Duodenal mucosa (tissue), 2 donors: ENCODE measurements at regions not wholly inside any gene's neighbourhood (a gene's known extent, or its start where the extent isn't known, plus 50 kb on each side); places are given as distances from the start of the nearest gene placed in this dataset.

Experiments
- H3K27ac ChIP-seq: one replicate; pipeline ENCODE4 v1.7.0; 2013; ENCODE audit warnings: low read depth, low read length
- H3K27me3 ChIP-seq, 2 donors: one replicate each; pipeline ENCODE4 v1.7.0; 2013; ENCODE audit warnings: low read length in 2 of 2, control low read depth in 1 of 2; ENCODE audit not compliant: insufficient read depth in 2 of 2, control insufficient read depth in 1 of 2
- H3K36me3 ChIP-seq, 2 donors: one replicate each; pipeline ENCODE4 v1.7.0; 2013; ENCODE audit warnings: low read length in 2 of 2, control low read depth in 1 of 2; ENCODE audit not compliant: insufficient read depth in 2 of 2, control insufficient read depth in 1 of 2
- H3K4me1 ChIP-seq, 2 donors: one replicate each; pipeline ENCODE4 v1.7.0; 2013; ENCODE audit warnings: low read length in 2 of 2, control low read depth in 1 of 2; ENCODE audit not compliant: insufficient read depth in 2 of 2, control insufficient read depth in 1 of 2
- H3K4me3 ChIP-seq, 2 donors: one replicate each; pipeline ENCODE4 v1.7.0; 2013; ENCODE audit warnings: low read length in 2 of 2, low read depth in 1 of 2
- H3K9ac ChIP-seq, 2 donors: one replicate each; pipeline ENCODE4 v1.7.0; 2013; ENCODE audit warnings: low read length in 2 of 2, low read depth in 1 of 2
- H3K9me3 ChIP-seq, 2 donors: one replicate each; pipeline ENCODE4 v1.7.0; 2013; ENCODE audit warnings: low read length in 2 of 2, control low read depth in 1 of 2; ENCODE audit not compliant: control insufficient read depth in 1 of 2

- H3K27ac ChIP-seq, result no peak overlapping the region
- H3K27me3 ChIP-seq, result no peaks in the 10 kb centered on the region
- no peak overlapping the region for H3K4me3 ChIP-seq
- no peaks in the 10 kb centered on the region for H3K9me3 ChIP-seq
- no peaks in the 10 kb centered on the region for H3K36me3 ChIP-seq
- no peak overlapping the region for H3K9ac ChIP-seq
- H3K4me1 ChIP-seq, result no peaks in the 10 kb centered on the region
Observed at GRCh38 chr11:95608093-95608492, 181.5 kb downstream of the FAM76B start.

GRCh38 chr11:95606824-95607223 is 182.8 kb downstream of the FAM76B start:
- no peak overlapping the region for H3K4me3 ChIP-seq
- no peaks in the 10 kb centered on the region for H3K4me1 ChIP-seq
- H3K27me3 ChIP-seq, result no peaks in the 10 kb centered on the region
- no peak overlapping the region for H3K9ac ChIP-seq
- H3K9me3 ChIP-seq, result no peaks in the 10 kb centered on the region
- no peak overlapping the region for H3K27ac ChIP-seq
- H3K36me3 ChIP-seq, result no peaks in the 10 kb centered on the region

- Histone ChIP-seq H3K9ac (no peak overlapping the region), H3K27me3 (no peaks in the 10 kb centered on the region), H3K4me1 (no peaks in the 10 kb centered on the region), H3K27ac (no peak overlapping the region), H3K4me3 (no peak overlapping the region), H3K36me3 (no peaks in the 10 kb centered on the region), H3K9me3 (no peaks in the 10 kb centered on the region)
Observed at GRCh38 chr11:95605271-95605940, 184.2 kb downstream of the FAM76B start.

GRCh38 chr11:95599959-95600586 is 189.5 kb downstream of the FAM76B start:
- no peaks in the 10 kb centered on the region for H3K27me3 ChIP-seq
- no peak overlapping the region for H3K4me3 ChIP-seq
- no peaks in the 10 kb centered on the region for H3K4me1 ChIP-seq
- no peak overlapping the region for H3K9ac ChIP-seq
- no peak overlapping the region for H3K27ac ChIP-seq
- no peaks in the 10 kb centered on the region for H3K36me3 ChIP-seq
- no peaks in the 10 kb centered on the region for H3K9me3 ChIP-seq

GRCh38 chr11:95595973-95596489 is 193.6 kb downstream of the FAM76B start:
- no peak overlapping the region for H3K9ac ChIP-seq
- H3K4me1 ChIP-seq, result no peaks in the 10 kb centered on the region
- no peaks in the 10 kb centered on the region for H3K36me3 ChIP-seq
- H3K27ac ChIP-seq, result no peak overlapping the region
- no peak overlapping the region for H3K4me3 ChIP-seq
- H3K27me3 ChIP-seq, result no peaks in the 10 kb centered on the region
- no peaks in the 10 kb centered on the region for H3K9me3 ChIP-seq

- Histone ChIP-seq H3K9ac (no peak overlapping the region), H3K36me3 (no peaks in the 10 kb centered on the region), H3K27me3 (no peaks in the 10 kb centered on the region), H3K9me3 (no peaks in the 10 kb centered on the region), H3K4me3 (no peak overlapping the region), H3K27ac (no peak overlapping the region), H3K4me1 (no peaks in the 10 kb centered on the region)
Observed at GRCh38 chr11:95595541-95595940, 194.0 kb downstream of the FAM76B start.

- no peak overlapping the region for H3K27ac ChIP-seq
Observed at GRCh38 chr11:95593111-95593510, 196.5 kb downstream of the FAM76B start.

GRCh38 chr11:95592471-95592870 is 197.1 kb downstream of the FAM76B start:
- Histone ChIP-seq H3K27ac (no peak overlapping the region), H3K9ac (no peak overlapping the region), H3K4me3 (no peak overlapping the region), H3K36me3 (no peaks in the 10 kb centered on the region), H3K9me3 (no peaks in the 10 kb centered on the region), H3K4me1 (no peaks in the 10 kb centered on the region), H3K27me3 (no peaks in the 10 kb centered on the region)

More at GRCh38 chr11:95593111-95593510, 196.5 kb downstream of the FAM76B start:
- Histone ChIP-seq H3K9ac (no peak overlapping the region), H3K4me1 (no peaks in the 10 kb centered on the region), H3K9me3 (no peaks in the 10 kb centered on the region), H3K27me3 (no peaks in the 10 kb centered on the region), H3K4me3 (no peak overlapping the region), H3K36me3 (no peaks in the 10 kb centered on the region)

- Histone ChIP-seq H3K27me3 (no peaks in the 10 kb centered on the region), H3K9ac (no peak overlapping the region), H3K27ac (no peak overlapping the region), H3K9me3 (no peaks in the 10 kb centered on the region), H3K4me1 (no peaks in the 10 kb centered on the region), H3K36me3 (no peaks in the 10 kb centered on the region), H3K4me3 (no peak overlapping the region)
Observed at GRCh38 chr11:95589893-95590612, 199.5 kb downstream of the FAM76B start.

GRCh38 chr11:95588821-95589220 is 200.8 kb downstream of the FAM76B start:
- no peak overlapping the region for H3K27ac ChIP-seq
- H3K4me3 ChIP-seq, result no peak overlapping the region
- H3K36me3 ChIP-seq, result no peaks in the 10 kb centered on the region
- H3K9ac ChIP-seq, result no peak overlapping the region
- H3K9me3 ChIP-seq, result no peaks in the 10 kb centered on the region
- H3K4me1 ChIP-seq, result no peaks in the 10 kb centered on the region
- H3K27me3 ChIP-seq, result no peaks in the 10 kb centered on the region
